ENCODE measurements at regions not wholly inside any gene's neighbourhood (a gene's known extent, or its start where the extent isn't known, plus 50 kb on each side); places are given as distances from the start of the nearest gene placed in this dataset.

- Histone ChIP-seq H3K9ac (ENCODE audit: low read depth, low read length) (no peak overlapping the region), H3K4me3 (ENCODE audit: low read depth, low read length) (no peak overlapping the region), H3K27ac (ENCODE audit: low read depth, low read length) (no peak overlapping the region), H3K9me3 (ENCODE audit: control insufficient read depth, insufficient read depth, low read length) (peaks cover 15% of the 10 kb centered on the region; the same call in 1 of the 2 replicates), H3K4me1 (ENCODE audit: control insufficient read depth, insufficient read depth, low read length) (no peaks in the 10 kb centered on the region; the same call in 1 of the 2 replicates), H3K36me3 (ENCODE audit: control insufficient read depth, insufficient read depth, low read length) (no peaks in the 10 kb centered on the region), H3K27me3 (ENCODE audit: control insufficient read depth, insufficient read depth, low read length) (no peaks in the 10 kb centered on the region)
These were observed 124.2 kb downstream of the GALR1 start for GRCh38 chr18:77373730-77374445.

GRCh38 chr18:77374446-77374805 is 124.8 kb downstream of the GALR1 start:
- Histone ChIP-seq H3K4me3 (ENCODE audit: low read depth, low read length) (no peak overlapping the region), H3K9ac (ENCODE audit: low read depth, low read length) (no peak overlapping the region), H3K27ac (ENCODE audit: low read depth, low read length) (no peak overlapping the region)

DNA sequence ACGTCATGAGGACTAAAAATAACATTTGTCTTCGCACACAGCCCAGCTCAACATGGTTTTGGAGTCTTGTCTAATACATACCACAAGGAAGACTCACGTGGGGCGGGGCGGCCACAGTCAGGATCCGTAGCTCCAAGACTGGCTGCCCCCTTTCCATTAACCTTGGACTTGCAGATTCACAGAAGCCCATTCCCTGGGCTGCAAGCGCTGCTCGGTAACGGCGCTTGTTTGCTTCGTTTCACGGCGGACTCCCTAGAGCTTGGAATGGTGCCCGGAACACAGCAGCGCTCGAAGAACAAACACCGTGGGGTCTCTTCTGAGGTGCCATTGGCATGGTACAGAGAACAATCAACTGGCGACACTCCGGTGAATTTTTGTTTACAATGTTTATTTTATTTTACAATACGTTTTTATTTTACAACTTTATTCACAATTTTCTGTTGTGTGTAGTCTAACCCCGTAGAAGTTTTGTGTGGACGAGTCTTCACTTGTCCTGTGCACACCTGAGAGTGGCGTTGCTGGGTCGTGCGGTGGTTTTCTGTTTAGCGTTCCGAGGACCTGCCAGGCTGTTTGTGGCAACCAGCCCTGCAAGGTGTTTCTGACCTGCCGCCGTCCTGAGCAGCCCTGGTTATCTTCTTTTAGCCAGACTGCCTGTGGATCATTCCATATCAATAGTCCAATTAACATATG is 126.5 kb downstream of the GALR1 start:
- no peak overlapping the region for H3K27ac ChIP-seq (ENCODE audit: low read depth, low read length)
- H3K27me3 ChIP-seq (ENCODE audit: control insufficient read depth, insufficient read depth, low read length), result no peaks in the 10 kb centered on the region

More at GRCh38 chr18:77374446-77374805, 124.8 kb downstream of the GALR1 start:
- Histone ChIP-seq H3K27me3 (ENCODE audit: control insufficient read depth, insufficient read depth, low read length) (no peaks in the 10 kb centered on the region), H3K36me3 (ENCODE audit: control insufficient read depth, insufficient read depth, low read length) (no peaks in the 10 kb centered on the region), H3K4me1 (ENCODE audit: control insufficient read depth, insufficient read depth, low read length) (no peaks in the 10 kb centered on the region; the same call in 1 of the 2 replicates), H3K9me3 (ENCODE audit: control insufficient read depth, insufficient read depth, low read length) (peaks cover 10% of the 10 kb centered on the region; the same call in 1 of the 2 replicates)

DNA sequence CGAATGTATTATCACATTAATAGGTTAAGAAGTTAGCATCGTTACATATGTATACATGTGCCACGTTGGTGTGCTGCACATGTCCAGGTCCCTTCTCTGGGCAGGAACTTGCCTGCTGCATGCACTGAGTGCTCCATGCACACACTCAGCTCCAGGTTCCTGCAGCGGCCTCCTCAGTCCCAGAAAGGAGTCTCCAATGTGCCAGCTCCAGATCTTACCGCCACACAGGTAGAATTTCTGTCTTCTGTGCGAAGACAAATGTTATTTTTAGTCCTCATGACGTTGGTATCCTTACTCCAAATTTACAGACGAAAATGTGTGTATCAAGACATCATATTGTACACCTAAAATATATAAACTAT is 127.1 kb downstream of the GALR1 start:
- Histone ChIP-seq H3K9ac (ENCODE audit: low read depth, low read length) (no peak overlapping the region), H3K4me1 (ENCODE audit: control insufficient read depth, insufficient read depth, low read length) (no peaks in the 10 kb centered on the region; the same call in 1 of the 2 replicates), H3K27me3 (ENCODE audit: control insufficient read depth, insufficient read depth, low read length) (no peaks in the 10 kb centered on the region), H3K27ac (ENCODE audit: low read depth, low read length) (no peak overlapping the region), H3K36me3 (ENCODE audit: control insufficient read depth, insufficient read depth, low read length) (no peaks in the 10 kb centered on the region), H3K4me3 (ENCODE audit: low read depth, low read length) (no peak overlapping the region), H3K9me3 (ENCODE audit: control insufficient read depth, insufficient read depth, low read length) (no peaks in the 10 kb centered on the region)

More for the DNA sequence above, 126.5 kb downstream of the GALR1 start:
- H3K9me3 ChIP-seq (ENCODE audit: control insufficient read depth, insufficient read depth, low read length), result no peaks in the 10 kb centered on the region
- H3K9ac ChIP-seq (ENCODE audit: low read depth, low read length), result no peak overlapping the region
- no peaks in the 10 kb centered on the region for H3K36me3 ChIP-seq (ENCODE audit: control insufficient read depth, insufficient read depth, low read length)
- no peaks in the 10 kb centered on the region; the same call in 1 of the 2 replicates for H3K4me1 ChIP-seq (ENCODE audit: control insufficient read depth, insufficient read depth, low read length)
- no peak overlapping the region for H3K4me3 ChIP-seq (ENCODE audit: low read depth, low read length)

DNA sequence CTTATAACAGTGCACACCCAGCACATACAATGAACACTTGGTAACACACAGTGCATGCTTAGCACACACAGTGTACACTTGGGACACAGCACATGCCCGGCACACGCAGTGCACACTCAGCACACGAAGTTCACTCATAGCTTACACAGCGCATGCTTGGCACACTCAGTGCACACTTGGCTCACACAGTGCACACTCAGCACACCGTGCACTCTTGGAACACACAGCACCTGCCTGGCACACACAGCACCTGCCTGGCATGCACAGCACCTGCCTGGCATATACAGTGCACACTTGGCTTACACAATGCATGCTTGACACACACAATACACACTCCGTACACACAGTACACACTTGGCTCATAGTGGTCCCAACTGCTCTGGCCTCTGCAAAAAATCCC is 128.2 kb downstream of the GALR1 start:
- no peaks in the 10 kb centered on the region; the same call in 1 of the 2 replicates for H3K4me1 ChIP-seq (ENCODE audit: control insufficient read depth, insufficient read depth, low read length)
- no peaks in the 10 kb centered on the region for H3K36me3 ChIP-seq (ENCODE audit: control insufficient read depth, insufficient read depth, low read length)
- H3K27me3 ChIP-seq (ENCODE audit: control insufficient read depth, insufficient read depth, low read length), result no peaks in the 10 kb centered on the region
- no peak overlapping the region for H3K9ac ChIP-seq (ENCODE audit: low read depth, low read length)
- H3K4me3 ChIP-seq (ENCODE audit: low read depth, low read length), result no peak overlapping the region
- no peaks in the 10 kb centered on the region for H3K9me3 ChIP-seq (ENCODE audit: control insufficient read depth, insufficient read depth, low read length)
- H3K27ac ChIP-seq (ENCODE audit: low read depth, low read length), result no peak overlapping the region

DNA sequence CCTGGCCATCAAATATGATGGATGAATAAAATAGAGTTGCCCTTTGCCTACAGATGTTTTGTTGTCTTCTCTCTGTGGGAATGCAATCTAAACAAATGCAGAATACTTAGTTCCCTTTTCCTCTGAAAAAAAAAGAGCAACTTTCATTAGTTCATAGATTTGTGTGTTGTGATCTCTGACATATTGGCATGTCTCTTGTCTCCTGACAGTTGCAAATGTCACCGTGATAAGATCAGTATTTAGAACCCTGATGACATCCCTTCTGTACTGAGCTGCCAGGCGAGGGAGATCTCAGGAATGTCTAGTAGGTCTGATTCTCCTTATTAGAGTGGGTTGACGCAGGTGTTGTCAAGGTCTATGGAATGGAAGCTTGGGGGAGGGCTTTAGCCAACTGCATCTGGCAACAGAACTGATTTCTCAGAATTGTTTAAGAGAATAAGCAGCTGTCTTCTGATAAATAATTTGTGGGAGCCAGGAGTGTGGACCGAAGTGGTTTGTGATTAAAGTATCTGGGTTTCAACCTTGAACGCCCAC is 130.4 kb downstream of the GALR1 start:
- H3K27ac ChIP-seq (ENCODE audit: low read depth, low read length), result no peak overlapping the region
- no peaks in the 10 kb centered on the region for H3K36me3 ChIP-seq (ENCODE audit: control insufficient read depth, insufficient read depth, low read length)
- no peaks in the 10 kb centered on the region; the same call in 1 of the 2 replicates for H3K4me1 ChIP-seq (ENCODE audit: control insufficient read depth, insufficient read depth, low read length)
- no peak overlapping the region for H3K9ac ChIP-seq (ENCODE audit: low read depth, low read length)
- no peaks in the 10 kb centered on the region for H3K27me3 ChIP-seq (ENCODE audit: control insufficient read depth, insufficient read depth, low read length)
- no peak overlapping the region for H3K4me3 ChIP-seq (ENCODE audit: low read depth, low read length)
- H3K9me3 ChIP-seq (ENCODE audit: control insufficient read depth, insufficient read depth, low read length), result no peaks in the 10 kb centered on the region

DNA sequence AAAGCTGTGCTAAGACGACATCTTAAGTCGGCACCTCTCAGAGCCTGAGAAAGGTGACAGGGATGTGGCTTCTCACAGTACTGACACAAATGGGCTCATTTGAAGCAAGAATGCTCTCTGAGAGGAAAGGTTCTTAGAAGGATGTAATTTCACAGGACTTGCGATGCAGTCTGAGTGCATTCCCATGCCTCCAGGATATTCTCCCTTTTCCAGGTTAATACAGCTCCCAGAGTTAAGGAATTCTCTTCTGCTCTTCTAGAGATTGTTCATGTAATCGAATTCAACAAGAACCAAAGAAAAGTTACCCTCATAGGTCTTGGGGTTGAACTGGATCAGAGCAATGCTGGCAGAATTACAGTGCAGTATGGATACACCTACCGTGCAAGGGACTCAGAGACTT is 131.0 kb downstream of the GALR1 start:
- Histone ChIP-seq H3K4me3 (ENCODE audit: low read depth, low read length) (no peak overlapping the region), H3K36me3 (ENCODE audit: control insufficient read depth, insufficient read depth, low read length) (no peaks in the 10 kb centered on the region), H3K27ac (ENCODE audit: low read depth, low read length) (no peak overlapping the region), H3K9ac (ENCODE audit: low read depth, low read length) (no peak overlapping the region), H3K27me3 (ENCODE audit: control insufficient read depth, insufficient read depth, low read length) (no peaks in the 10 kb centered on the region), H3K9me3 (ENCODE audit: control insufficient read depth, insufficient read depth, low read length) (no peaks in the 10 kb centered on the region), H3K4me1 (ENCODE audit: control insufficient read depth, insufficient read depth, low read length) (no peaks in the 10 kb centered on the region; the same call in 1 of the 2 replicates)

DNA sequence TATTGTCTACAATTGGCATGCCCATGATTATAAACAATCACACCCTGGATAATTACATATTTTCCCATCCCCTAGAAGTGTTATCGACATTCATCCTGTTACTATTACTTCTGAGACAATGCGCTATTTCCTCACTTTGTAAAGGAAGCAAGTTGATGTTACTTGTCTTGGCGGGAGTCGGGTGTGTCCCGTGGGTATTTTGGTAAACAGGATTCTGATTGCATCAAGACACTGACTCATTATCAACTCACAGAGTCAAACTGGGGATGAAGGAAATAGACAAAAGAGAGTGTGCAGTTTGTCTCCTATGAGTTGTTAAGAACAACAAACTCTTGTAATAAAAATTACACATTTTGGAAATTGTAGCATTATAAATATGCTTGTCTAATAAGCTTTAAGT is 142.7 kb downstream of the GALR1 start:
- H3K27me3 ChIP-seq (ENCODE audit: control insufficient read depth, insufficient read depth, low read length), result no peaks in the 10 kb centered on the region
- no peak overlapping the region for H3K27ac ChIP-seq (ENCODE audit: low read depth, low read length)
- H3K4me3 ChIP-seq (ENCODE audit: low read depth, low read length), result no peak overlapping the region
- H3K4me1 ChIP-seq (ENCODE audit: control insufficient read depth, insufficient read depth, low read length), result no peaks in the 10 kb centered on the region
- H3K9me3 ChIP-seq (ENCODE audit: control insufficient read depth, insufficient read depth, low read length), result peaks cover 7% of the 10 kb centered on the region; the same call in 1 of the 2 replicates
- H3K9ac ChIP-seq (ENCODE audit: low read depth, low read length), result no peak overlapping the region
- H3K36me3 ChIP-seq (ENCODE audit: control insufficient read depth, insufficient read depth, low read length), result no peaks in the 10 kb centered on the region

GRCh38 chr18:77393519-77393918 is 143.9 kb downstream of the GALR1 start:
- Histone ChIP-seq H3K4me1 (ENCODE audit: control insufficient read depth, insufficient read depth, low read length) (no peaks in the 10 kb centered on the region), H3K4me3 (ENCODE audit: low read depth, low read length) (no peak overlapping the region), H3K36me3 (ENCODE audit: control insufficient read depth, insufficient read depth, low read length) (no peaks in the 10 kb centered on the region), H3K27me3 (ENCODE audit: control insufficient read depth, insufficient read depth, low read length) (no peaks in the 10 kb centered on the region), H3K9ac (ENCODE audit: low read depth, low read length) (no peak overlapping the region), H3K27ac (ENCODE audit: low read depth, low read length) (no peak overlapping the region), H3K9me3 (ENCODE audit: control insufficient read depth, insufficient read depth, low read length) (peaks cover 7% of the 10 kb centered on the region; the same call in 1 of the 2 replicates)

GRCh38 chr18:77395953-77396352 is 146.3 kb downstream of the GALR1 start:
- Histone ChIP-seq H3K27ac (ENCODE audit: low read depth, low read length) (no peak overlapping the region), H3K9me3 (ENCODE audit: control insufficient read depth, insufficient read depth, low read length) (peaks cover 7% of the 10 kb centered on the region; the same call in 1 of the 2 replicates), H3K36me3 (ENCODE audit: control insufficient read depth, insufficient read depth, low read length) (no peaks in the 10 kb centered on the region), H3K9ac (ENCODE audit: low read depth, low read length) (no peak overlapping the region), H3K4me1 (ENCODE audit: control insufficient read depth, insufficient read depth, low read length) (no peaks in the 10 kb centered on the region), H3K27me3 (ENCODE audit: control insufficient read depth, insufficient read depth, low read length) (no peaks in the 10 kb centered on the region), H3K4me3 (ENCODE audit: low read depth, low read length) (no peak overlapping the region)

DNA sequence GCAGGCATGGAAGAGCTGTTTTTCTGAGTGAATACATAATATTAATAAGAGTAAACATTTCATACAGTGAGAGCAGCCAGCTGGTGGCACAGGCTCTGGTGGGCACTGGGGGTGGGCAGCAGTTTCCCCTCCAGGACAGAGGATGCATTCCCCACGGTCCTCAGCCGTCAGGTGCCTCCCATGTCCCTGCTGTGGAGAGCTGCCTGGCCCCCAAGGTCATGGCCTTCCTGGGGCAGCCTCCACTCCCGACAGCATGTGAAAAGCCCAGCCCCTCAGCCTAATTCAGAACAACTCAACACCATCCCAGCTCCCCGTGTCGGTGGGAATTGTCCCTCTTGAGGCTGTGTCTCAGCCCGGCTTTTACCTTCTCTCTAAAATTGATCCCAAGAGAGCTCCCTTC is 147.4 kb downstream of the GALR1 start:
- no peak overlapping the region for H3K27ac ChIP-seq (ENCODE audit: low read depth, low read length)
- no peak overlapping the region for H3K4me3 ChIP-seq (ENCODE audit: low read depth, low read length)
- H3K9ac ChIP-seq (ENCODE audit: low read depth, low read length), result no peak overlapping the region
- no peaks in the 10 kb centered on the region for H3K27me3 ChIP-seq (ENCODE audit: control insufficient read depth, insufficient read depth, low read length)
- H3K36me3 ChIP-seq (ENCODE audit: control insufficient read depth, insufficient read depth, low read length), result no peaks in the 10 kb centered on the region
- H3K9me3 ChIP-seq (ENCODE audit: control insufficient read depth, insufficient read depth, low read length), result 0 out of 2 replicates have a peak, but pooled peaks cover 4% of the 10 kb centered on the region
- H3K4me1 ChIP-seq (ENCODE audit: control insufficient read depth, insufficient read depth, low read length), result no peaks in the 10 kb centered on the region

Measured in HUES48 (cell line).